ENCODE measurements at regions not wholly inside any gene's neighbourhood (a gene's known extent, or its start where the extent isn't known, plus 50 kb on each side); places are given as distances from the start of the nearest gene placed in this dataset.

DNA sequence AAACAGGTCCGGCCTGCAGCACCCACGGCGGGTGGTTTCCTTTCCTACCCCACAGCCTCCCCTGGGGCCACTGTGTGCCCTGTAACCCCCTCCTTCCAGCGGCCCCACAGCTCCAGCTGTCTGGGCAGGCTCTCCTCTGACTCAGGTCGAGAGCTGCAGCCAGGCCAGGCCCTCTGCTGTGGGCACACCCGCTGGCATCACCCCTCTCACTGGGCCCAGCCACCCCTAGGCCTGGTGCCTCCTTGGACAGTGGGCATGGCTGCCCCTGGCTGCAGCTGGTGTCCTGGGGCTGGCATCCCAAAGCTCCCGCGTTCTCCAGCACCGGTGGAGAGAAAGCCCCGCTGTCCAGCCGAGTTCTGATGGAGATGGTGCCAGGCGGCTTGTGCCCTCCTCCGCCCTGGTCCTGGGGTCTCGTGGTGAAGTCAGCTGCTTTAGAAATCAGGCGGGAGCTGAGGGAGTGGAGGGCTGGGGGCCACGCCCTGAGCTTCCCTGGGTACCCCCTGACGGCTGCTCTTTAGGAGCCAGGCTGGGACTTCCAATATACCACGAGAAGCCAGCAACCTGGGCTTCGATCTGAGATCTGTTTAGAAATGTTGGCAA, 114.9 kb downstream of the KIF26A start:
- TF ChIP-seq, protein P1, sequence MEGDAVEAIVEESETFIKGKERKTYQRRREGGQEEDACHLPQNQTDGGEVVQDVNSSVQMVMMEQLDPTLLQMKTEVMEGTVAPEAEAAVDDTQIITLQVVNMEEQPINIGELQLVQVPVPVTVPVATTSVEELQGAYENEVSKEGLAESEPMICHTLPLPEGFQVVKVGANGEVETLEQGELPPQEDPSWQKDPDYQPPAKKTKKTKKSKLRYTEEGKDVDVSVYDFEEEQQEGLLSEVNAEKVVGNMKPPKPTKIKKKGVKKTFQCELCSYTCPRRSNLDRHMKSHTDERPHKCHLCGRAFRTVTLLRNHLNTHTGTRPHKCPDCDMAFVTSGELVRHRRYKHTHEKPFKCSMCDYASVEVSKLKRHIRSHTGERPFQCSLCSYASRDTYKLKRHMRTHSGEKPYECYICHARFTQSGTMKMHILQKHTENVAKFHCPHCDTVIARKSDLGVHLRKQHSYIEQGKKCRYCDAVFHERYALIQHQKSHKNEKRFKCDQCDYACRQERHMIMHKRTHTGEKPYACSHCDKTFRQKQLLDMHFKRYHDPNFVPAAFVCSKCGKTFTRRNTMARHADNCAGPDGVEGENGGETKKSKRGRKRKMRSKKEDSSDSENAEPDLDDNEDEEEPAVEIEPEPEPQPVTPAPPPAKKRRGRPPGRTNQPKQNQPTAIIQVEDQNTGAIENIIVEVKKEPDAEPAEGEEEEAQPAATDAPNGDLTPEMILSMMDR (IDR thresholded peaks at IDR 0.05; ENCODE audit: low read depth, low read length, missing input control), result no peak
- TF ChIP-seq, protein P2, sequence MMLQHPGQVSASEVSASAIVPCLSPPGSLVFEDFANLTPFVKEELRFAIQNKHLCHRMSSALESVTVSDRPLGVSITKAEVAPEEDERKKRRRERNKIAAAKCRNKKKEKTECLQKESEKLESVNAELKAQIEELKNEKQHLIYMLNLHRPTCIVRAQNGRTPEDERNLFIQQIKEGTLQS (IDR thresholded peaks at IDR 0.05), result no peak
- no peak for TF ChIP-seq RAD21 (IDR thresholded peaks at IDR 0.05)
- TF ChIP-seq TAF1 (conservative IDR thresholded peaks at IDR 0.05), result no peak
- no peak for TF ChIP-seq JUND (IDR thresholded peaks at IDR 0.05)
- TF ChIP-seq HNF4G (IDR thresholded peaks at IDR 0.05), result no peak
- TF ChIP-seq, protein P3, sequence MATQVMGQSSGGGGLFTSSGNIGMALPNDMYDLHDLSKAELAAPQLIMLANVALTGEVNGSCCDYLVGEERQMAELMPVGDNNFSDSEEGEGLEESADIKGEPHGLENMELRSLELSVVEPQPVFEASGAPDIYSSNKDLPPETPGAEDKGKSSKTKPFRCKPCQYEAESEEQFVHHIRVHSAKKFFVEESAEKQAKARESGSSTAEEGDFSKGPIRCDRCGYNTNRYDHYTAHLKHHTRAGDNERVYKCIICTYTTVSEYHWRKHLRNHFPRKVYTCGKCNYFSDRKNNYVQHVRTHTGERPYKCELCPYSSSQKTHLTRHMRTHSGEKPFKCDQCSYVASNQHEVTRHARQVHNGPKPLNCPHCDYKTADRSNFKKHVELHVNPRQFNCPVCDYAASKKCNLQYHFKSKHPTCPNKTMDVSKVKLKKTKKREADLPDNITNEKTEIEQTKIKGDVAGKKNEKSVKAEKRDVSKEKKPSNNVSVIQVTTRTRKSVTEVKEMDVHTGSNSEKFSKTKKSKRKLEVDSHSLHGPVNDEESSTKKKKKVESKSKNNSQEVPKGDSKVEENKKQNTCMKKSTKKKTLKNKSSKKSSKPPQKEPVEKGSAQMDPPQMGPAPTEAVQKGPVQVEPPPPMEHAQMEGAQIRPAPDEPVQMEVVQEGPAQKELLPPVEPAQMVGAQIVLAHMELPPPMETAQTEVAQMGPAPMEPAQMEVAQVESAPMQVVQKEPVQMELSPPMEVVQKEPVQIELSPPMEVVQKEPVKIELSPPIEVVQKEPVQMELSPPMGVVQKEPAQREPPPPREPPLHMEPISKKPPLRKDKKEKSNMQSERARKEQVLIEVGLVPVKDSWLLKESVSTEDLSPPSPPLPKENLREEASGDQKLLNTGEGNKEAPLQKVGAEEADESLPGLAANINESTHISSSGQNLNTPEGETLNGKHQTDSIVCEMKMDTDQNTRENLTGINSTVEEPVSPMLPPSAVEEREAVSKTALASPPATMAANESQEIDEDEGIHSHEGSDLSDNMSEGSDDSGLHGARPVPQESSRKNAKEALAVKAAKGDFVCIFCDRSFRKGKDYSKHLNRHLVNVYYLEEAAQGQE (IDR thresholded peaks at IDR 0.05), result no peak
- no peak for TF ChIP-seq FOXA1 (IDR thresholded peaks at IDR 0.05)
- no peak for TF ChIP-seq NR2F2 (IDR thresholded peaks at IDR 0.05)
- TF ChIP-seq SP1 (IDR thresholded peaks at IDR 0.05), result no peak
- TF ChIP-seq, protein P4, sequence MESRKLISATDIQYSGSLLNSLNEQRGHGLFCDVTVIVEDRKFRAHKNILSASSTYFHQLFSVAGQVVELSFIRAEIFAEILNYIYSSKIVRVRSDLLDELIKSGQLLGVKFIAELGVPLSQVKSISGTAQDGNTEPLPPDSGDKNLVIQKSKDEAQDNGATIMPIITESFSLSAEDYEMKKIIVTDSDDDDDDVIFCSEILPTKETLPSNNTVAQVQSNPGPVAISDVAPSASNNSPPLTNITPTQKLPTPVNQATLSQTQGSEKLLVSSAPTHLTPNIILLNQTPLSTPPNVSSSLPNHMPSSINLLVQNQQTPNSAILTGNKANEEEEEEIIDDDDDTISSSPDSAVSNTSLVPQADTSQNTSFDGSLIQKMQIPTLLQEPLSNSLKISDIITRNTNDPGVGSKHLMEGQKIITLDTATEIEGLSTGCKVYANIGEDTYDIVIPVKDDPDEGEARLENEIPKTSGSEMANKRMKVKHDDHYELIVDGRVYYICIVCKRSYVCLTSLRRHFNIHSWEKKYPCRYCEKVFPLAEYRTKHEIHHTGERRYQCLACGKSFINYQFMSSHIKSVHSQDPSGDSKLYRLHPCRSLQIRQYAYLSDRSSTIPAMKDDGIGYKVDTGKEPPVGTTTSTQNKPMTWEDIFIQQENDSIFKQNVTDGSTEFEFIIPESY (IDR thresholded peaks at IDR 0.05), result no peak
- TF ChIP-seq, protein P5, sequence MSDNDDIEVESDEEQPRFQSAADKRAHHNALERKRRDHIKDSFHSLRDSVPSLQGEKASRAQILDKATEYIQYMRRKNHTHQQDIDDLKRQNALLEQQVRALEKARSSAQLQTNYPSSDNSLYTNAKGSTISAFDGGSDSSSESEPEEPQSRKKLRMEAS (IDR thresholded peaks at IDR 0.05), result no peak
